PFSK-1 (cell line): ENCODE measurements at regions not wholly inside any gene's neighbourhood (a gene's known extent, or its start where the extent isn't known, plus 50 kb on each side); places are given as distances from the start of the nearest gene placed in this dataset.

Source experiments
- POLR2AphosphoS5 ChIP-seq: IDR thresholded peaks from 2 replicates; pipeline ENCODE4 v1.6.1; 2012; ENCODE audit warnings: low read depth, mild to moderate bottlenecking, control low read depth, low read length, moderate library complexity
- REST ChIP-seq, 2 experiments: IDR thresholded peaks; 2 replicates each; pipeline versions ENCODE4 v1.6.1 to v1.8.0; 2011 to 2012; ENCODE audit warnings: low read depth in 2 of 2, low read length in 2 of 2, control low read depth in 1 of 2, inconsistent platforms in 1 of 2, mild to moderate bottlenecking in 1 of 2, moderate library complexity in 1 of 2; ENCODE audit not compliant: insufficient read depth in 1 of 2
- SIN3A ChIP-seq: IDR thresholded peaks from 2 replicates; pipeline ENCODE4 v1.6.1; 2012; ENCODE audit warnings: mild to moderate bottlenecking, low read length, moderate library complexity, borderline replicate concordance; ENCODE audit not compliant: insufficient read depth
- TAF1 ChIP-seq: IDR thresholded peaks from 2 replicates; pipeline ENCODE4 v1.6.1; 2012; ENCODE audit warnings: low read length, control low read depth, borderline replicate concordance; ENCODE audit not compliant: insufficient read depth

DNA sequence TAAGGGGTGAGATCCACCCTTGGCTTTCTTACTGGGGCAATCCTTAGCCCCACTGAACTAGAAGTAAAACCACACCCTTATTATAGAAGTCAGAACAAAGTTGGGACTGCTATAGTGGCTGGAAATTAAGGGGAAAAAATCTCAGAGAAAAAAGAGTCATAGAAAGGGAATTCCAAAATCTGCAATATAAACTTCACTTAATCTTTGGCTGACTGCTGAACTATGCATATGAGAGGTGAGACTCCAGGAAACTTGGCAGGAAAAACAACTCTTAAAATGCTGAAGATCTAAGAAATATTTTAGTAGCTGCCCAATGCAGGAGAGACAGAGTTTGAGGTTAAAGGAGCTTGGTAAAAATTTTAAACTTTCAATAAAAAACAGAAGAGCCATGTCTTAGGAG, 201.8 kb upstream of the FN1 start:
- TF ChIP-seq REST (IDR thresholded peaks at IDR 0.05; ENCODE audit: insufficient read depth in 1 of 2, low read depth in 2 of 2, low read length in 2 of 2) (no peak), TAF1 (no peak), POLR2AphosphoS5 (no peak), SIN3A (no peak)
